Upper lobe of left lung (tissue), 6 donors: ENCODE measurements at regions not wholly inside any gene's neighbourhood (a gene's known extent, or its start where the extent isn't known, plus 50 kb on each side); places are given as distances from the start of the nearest gene placed in this dataset.

Experiments
- ATAC-seq, 2 donors: fragments of 200-7000 bp; cut with Tn5 transposase; one replicate each; pipeline ENCODE4 v1.9.1; 2022; ENCODE audit warnings: mild to moderate bottlenecking in 2 of 2, moderate library complexity in 2 of 2; ENCODE audit not compliant: low FRiP score in 2 of 2
- DNase-seq, 2 donors: peaks; one replicate each; pipeline ENCODE4 v3.0.0-alpha.2; 2019 to 2020
- H3K27ac ChIP-seq, 4 donors: fragments of 200-600 bp; sonication (generic); one replicate each; pipeline ENCODE4 v1.5.1; 2016 to 2019
- H3K27me3 ChIP-seq, 4 donors: fragments of 200-600 bp; sonication (generic); one replicate each; pipeline ENCODE4 v1.5.1; 2017 to 2019
- H3K36me3 ChIP-seq, 4 donors: fragments of 200-600 bp; sonication (generic); one replicate each; pipeline ENCODE4 v1.5.1; 2016 to 2019
- H3K4me1 ChIP-seq, 4 donors: fragments of 200-600 bp; sonication (generic); one replicate each; pipeline ENCODE4 v1.5.1; 2018 to 2019
- H3K4me3 ChIP-seq, 4 donors: fragments of 200-600 bp; sonication (generic); one replicate each; pipeline ENCODE4 v1.5.1; 2017 to 2019; ENCODE audit warnings: mild to moderate bottlenecking in 2 of 4, moderate library complexity in 1 of 4
- H3K9me3 ChIP-seq, 4 donors: fragments of 200-600 bp; sonication (generic); one replicate each; pipeline ENCODE4 v1.5.1; 2018 to 2019
- EP300 ChIP-seq, 4 donors: sonication (generic); formaldehyde crosslinking; IDR thresholded peaks; one replicate each; pipeline ENCODE4 v1.5.1; 2017; ENCODE audit warnings: antibody characterized with exemption in 4 of 4, control low read depth in 2 of 4
- POLR2A ChIP-seq, 4 donors: fragments of 450-650 bp; IDR thresholded peaks; one replicate each; pipeline ENCODE4 v1.5.1; 2016 to 2017; ENCODE audit warnings: antibody characterized with exemption in 4 of 4, mild to moderate bottlenecking in 2 of 4
- POLR2AphosphoS5 ChIP-seq, 2 donors: sonication (generic); formaldehyde crosslinking; IDR thresholded peaks; one replicate each; pipeline ENCODE4 v1.5.1; 2017; ENCODE audit warnings: antibody characterized with exemption in 2 of 2
- WGBS, 2 donors: methylation state at CpG; one replicate each; pipeline ENCODE4 v1.1.5; 2017 to 2018; 5-methylcytosine and 5-hydroxymethylcytosine counted together
- TF ChIP-seq, protein P1 (sequence below), 6 experiments: fragments of 450-650 bp in 4 of 6; fragments of 200-600 bp in 2 of 6; sonication (generic) in 2 of 6; IDR thresholded peaks; one replicate each; pipeline ENCODE4 v1.5.1; 2016 to 2019; ENCODE audit warnings: antibody characterized with exemption in 6 of 6
- donor health status: DM: no; HTN: no; CAD: no; lungs with moderate emphysema.
- donor health status: DM: no; HTN: yes; CAD: no; lungs with severe emphysema.

DNA sequence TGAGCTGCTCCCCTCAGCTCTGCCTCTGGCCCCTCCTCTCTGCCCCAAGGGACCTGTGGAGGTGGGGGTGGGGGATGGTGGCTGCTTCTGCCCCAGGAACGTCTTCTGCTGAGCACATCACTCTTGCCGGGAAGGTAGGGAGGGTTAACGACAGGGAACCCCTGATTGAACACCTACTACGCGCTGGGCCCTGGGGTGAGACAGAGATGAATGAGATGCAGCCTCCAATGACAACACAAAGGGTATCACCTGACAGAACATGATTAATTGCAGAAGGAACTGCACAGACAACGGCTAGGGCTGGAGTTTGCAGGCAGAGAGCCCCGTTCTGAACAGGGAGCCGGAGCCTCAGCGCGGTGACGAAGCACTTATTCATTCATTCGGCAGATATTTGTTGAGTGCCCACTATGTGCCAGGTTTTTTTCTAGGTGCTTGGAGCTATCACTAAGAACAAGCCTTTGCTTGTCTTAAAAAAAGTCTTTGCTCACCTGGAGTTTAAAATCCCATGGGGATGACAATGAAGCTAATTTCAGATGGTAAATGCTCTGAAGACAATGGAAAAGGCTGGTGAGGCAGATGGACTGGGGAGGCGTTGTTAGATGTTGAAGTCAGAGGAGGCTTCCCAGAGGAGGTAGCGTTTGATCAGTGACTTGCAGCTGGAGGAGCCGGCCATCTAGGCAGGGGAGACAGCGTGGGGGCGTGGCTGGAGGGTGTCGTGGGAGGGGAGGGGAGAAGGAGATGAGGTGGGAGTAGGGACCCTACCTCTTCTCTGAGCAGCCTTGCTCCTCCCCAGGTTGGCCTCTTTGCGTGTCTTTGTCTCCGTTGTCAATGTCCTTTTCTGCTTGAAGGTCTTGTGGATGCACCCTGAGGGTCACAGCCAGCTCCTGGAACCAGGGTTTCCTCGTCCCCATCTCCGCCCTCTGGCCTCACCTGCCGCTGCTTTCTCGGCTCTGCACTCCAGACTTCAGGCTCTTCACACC lies 103.1 kb upstream of the CSF3R start:
- peaks cover 0 to 11% (median 2%) of the 10 kb centered on the region in 4 donors for H3K27me3 ChIP-seq
- no peaks in the 10 kb centered on the region for H3K36me3 ChIP-seq
- ATAC-seq: no peak
- DNase-seq: no peak
- no peak overlapping the region for H3K27ac ChIP-seq
- TF ChIP-seq, protein P1, sequence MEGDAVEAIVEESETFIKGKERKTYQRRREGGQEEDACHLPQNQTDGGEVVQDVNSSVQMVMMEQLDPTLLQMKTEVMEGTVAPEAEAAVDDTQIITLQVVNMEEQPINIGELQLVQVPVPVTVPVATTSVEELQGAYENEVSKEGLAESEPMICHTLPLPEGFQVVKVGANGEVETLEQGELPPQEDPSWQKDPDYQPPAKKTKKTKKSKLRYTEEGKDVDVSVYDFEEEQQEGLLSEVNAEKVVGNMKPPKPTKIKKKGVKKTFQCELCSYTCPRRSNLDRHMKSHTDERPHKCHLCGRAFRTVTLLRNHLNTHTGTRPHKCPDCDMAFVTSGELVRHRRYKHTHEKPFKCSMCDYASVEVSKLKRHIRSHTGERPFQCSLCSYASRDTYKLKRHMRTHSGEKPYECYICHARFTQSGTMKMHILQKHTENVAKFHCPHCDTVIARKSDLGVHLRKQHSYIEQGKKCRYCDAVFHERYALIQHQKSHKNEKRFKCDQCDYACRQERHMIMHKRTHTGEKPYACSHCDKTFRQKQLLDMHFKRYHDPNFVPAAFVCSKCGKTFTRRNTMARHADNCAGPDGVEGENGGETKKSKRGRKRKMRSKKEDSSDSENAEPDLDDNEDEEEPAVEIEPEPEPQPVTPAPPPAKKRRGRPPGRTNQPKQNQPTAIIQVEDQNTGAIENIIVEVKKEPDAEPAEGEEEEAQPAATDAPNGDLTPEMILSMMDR (IDR thresholded peaks at IDR 0.05): no peak
- TF ChIP-seq POLR2A (IDR thresholded peaks at IDR 0.05) (no peak), EP300 (IDR thresholded peaks at IDR 0.05) (no peak), POLR2AphosphoS5 (IDR thresholded peaks at IDR 0.05) (no peak)
- 19 to 24% methylated on average over 23 to 24 of the region's 24 CpGs for WGBS, 2 donors
- H3K9me3 ChIP-seq: no peaks in the 10 kb centered on the region
- H3K4me1 ChIP-seq: no peaks in the 10 kb centered on the region
- H3K4me3 ChIP-seq: no peak overlapping the region

DNA sequence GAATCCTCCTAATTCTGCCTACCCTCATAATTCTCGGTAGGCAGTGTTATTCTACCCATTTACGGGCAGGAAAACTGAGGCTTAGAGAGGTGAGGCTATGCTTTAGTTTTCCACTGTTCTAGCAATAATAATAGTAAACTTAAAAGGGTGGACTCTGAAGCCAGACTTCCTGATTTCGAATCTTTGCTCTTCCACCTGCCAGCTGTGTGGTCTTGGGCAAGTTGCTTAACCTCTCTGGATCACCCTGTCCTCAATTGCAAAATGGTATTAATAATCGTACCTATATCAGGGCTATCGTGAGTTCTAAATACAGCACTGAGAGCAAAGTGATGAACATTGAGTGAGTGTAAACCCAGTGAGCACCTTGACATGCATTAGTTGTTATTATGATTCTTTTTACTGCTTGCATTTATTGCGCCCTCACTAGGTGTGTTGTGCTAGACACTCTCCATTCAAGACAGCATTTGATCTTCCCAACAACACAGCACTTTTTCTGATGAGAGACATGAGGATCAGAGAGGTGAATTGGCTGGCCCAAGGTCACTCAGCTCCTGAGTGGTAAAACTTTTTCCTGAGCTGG lies 102.3 kb upstream of the CSF3R start:
- TF ChIP-seq, protein P1 (IDR thresholded peaks at IDR 0.05): no peak
- TF ChIP-seq POLR2A (IDR thresholded peaks at IDR 0.05) (no peak), POLR2AphosphoS5 (IDR thresholded peaks at IDR 0.05) (no peak), EP300 (IDR thresholded peaks at IDR 0.05) (no peak)
- no peak for ATAC-seq
- DNase-seq: no peak
- H3K36me3 ChIP-seq: no peaks in the 10 kb centered on the region
- WGBS, 2 donors: 75 to 83% methylated on average over 6 of the region's 6 CpGs
- H3K9me3 ChIP-seq: no peaks in the 10 kb centered on the region
- no peak overlapping the region for H3K4me3 ChIP-seq
- H3K4me1 ChIP-seq: no peaks in the 10 kb centered on the region
- no peak overlapping the region for H3K27ac ChIP-seq
- peaks cover 0 to 11% (median 2%) of the 10 kb centered on the region in 4 donors for H3K27me3 ChIP-seq

- H3K36me3 ChIP-seq: no peaks in the 10 kb centered on the region
- DNase-seq: no peak
- H3K4me3 ChIP-seq: no peak overlapping the region
- no peak for ATAC-seq
- no peak for TF ChIP-seq POLR2AphosphoS5 (IDR thresholded peaks at IDR 0.05)
- no peak for TF ChIP-seq EP300 (IDR thresholded peaks at IDR 0.05)
- TF ChIP-seq, protein P1 (IDR thresholded peaks at IDR 0.05): no peak
- no peak for TF ChIP-seq POLR2A (IDR thresholded peaks at IDR 0.05)
- no peaks in the 10 kb centered on the region for H3K4me1 ChIP-seq
- no peaks in the 10 kb centered on the region for H3K9me3 ChIP-seq
- peaks cover 0 to 11% (median 2%) of the 10 kb centered on the region in 4 donors for H3K27me3 ChIP-seq
- no peak overlapping the region for H3K27ac ChIP-seq
- 73 to 74% methylated on average over 21 of the region's 21 CpGs for WGBS, 2 donors
Observed at GRCh38 chr1:36583980-36584782, 101.5 kb upstream of the CSF3R start.

DNA sequence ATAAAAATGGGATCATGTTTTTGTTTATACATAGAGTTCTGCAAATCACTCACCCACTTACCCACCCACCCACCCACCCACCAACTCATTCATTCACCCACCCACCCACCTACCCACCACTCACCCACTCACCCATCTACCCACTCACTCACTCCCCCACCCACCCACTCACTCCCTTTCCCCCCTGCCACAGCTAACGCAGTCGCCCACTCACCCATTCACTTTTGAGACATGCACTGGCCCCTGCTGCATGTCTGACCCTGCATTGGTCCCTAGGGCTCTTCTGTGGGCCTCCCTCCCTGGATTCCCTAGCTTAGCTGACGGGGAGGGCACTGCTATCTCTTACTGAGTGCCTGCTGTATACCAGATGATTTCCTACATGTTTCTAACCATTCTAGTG lies 100.4 kb upstream of the CSF3R start:
- H3K36me3 ChIP-seq: no peaks in the 10 kb centered on the region
- TF ChIP-seq EP300 (IDR thresholded peaks at IDR 0.05): no peak
- TF ChIP-seq, protein P1 (IDR thresholded peaks at IDR 0.05): no peak
- no peak for TF ChIP-seq POLR2A (IDR thresholded peaks at IDR 0.05)
- TF ChIP-seq POLR2AphosphoS5 (IDR thresholded peaks at IDR 0.05): no peak
- H3K9me3 ChIP-seq: no peaks in the 10 kb centered on the region
- ATAC-seq (no peak), DNase-seq (no peak)
- no peak overlapping the region for H3K27ac ChIP-seq
- peaks cover 0 to 6% (median 2%) of the 10 kb centered on the region in 4 donors for H3K27me3 ChIP-seq
- WGBS, 2 donors: 71 to 79% methylated on average over 2 to 3 of the region's 3 CpGs
- H3K4me1 ChIP-seq: no peaks in the 10 kb centered on the region
- no peak overlapping the region for H3K4me3 ChIP-seq
